Stimulated activated CD8-positive, alpha-beta memory T cell treated with anti-CD3 and anti-CD28 coated beads, Interleukin-7, amount 100 ng/mL, for 24 hours (primary cell): ENCODE measurements at regions not wholly inside any gene's neighbourhood (a gene's known extent, or its start where the extent isn't known, plus 50 kb on each side); places are given as distances from the start of the nearest gene placed in this dataset.

Source experiments
- DNase-seq: peaks from one replicate; pipeline ENCODE4 v3.0.0-alpha.2; 2020; ENCODE audit warnings: low read depth

- no peak for DNase-seq
Measured at GRCh38 chr6:28737750-28738395, 185.9 kb downstream of the TRIM27 start.

- no peak for DNase-seq
Measured at GRCh38 chr6:28738396-28738765, 185.4 kb downstream of the TRIM27 start.

- DNase-seq: no peak
Measured at GRCh38 chr6:28741363-28741762, 182.4 kb downstream of the TRIM27 start.

GRCh38 chr6:28742668-28743270 lies 181.0 kb downstream of the TRIM27 start:
- DNase-seq: no peak

- no peak for DNase-seq
Measured at GRCh38 chr6:28743271-28743789, 180.5 kb downstream of the TRIM27 start.

- no peak for DNase-seq
Measured at GRCh38 chr6:28747083-28747630, 176.6 kb downstream of the TRIM27 start.

- DNase-seq: no peak
Measured at GRCh38 chr6:28747631-28748157, 176.1 kb downstream of the TRIM27 start.

- no peak for DNase-seq
Measured at GRCh38 chr6:28748192-28748591, 175.6 kb downstream of the TRIM27 start.

- no peak for DNase-seq
Measured at GRCh38 chr6:28750926-28751458, 172.8 kb downstream of the TRIM27 start.

- no peak for DNase-seq
Measured at GRCh38 chr6:28751514-28751913, 172.3 kb downstream of the TRIM27 start.

GRCh38 chr6:28751963-28752350 lies 171.8 kb downstream of the TRIM27 start:
- no peak for DNase-seq

- no peak for DNase-seq
Measured at GRCh38 chr6:28757429-28758045, 166.2 kb downstream of the TRIM27 start.

- no peak for DNase-seq
Measured at GRCh38 chr6:28758046-28758817, 165.6 kb downstream of the TRIM27 start.

- no peak for DNase-seq
Measured at GRCh38 chr6:28758818-28759235, 165.0 kb downstream of the TRIM27 start.

- DNase-seq: no peak
Measured at GRCh38 chr6:28764014-28764723, 159.6 kb downstream of the TRIM27 start.

- no peak for DNase-seq
Measured at GRCh38 chr6:28764761-28765282, 159.0 kb downstream of the TRIM27 start.

GRCh38 chr6:28765978-28766351 lies 157.8 kb downstream of the TRIM27 start:
- no peak for DNase-seq

GRCh38 chr6:28766426-28766825 lies 157.4 kb downstream of the TRIM27 start:
- DNase-seq: no peak

GRCh38 chr6:28767133-28767532 lies 156.7 kb downstream of the TRIM27 start:
- no peak for DNase-seq

- no peak for DNase-seq
Measured at GRCh38 chr6:28767691-28768090, 156.1 kb downstream of the TRIM27 start.
